ENCODE measurements at regions not wholly inside any gene's neighbourhood (a gene's known extent, or its start where the extent isn't known, plus 50 kb on each side); places are given as distances from the start of the nearest gene placed in this dataset.
"Not testable (repeated sequence)": the region's sequence is repeated elsewhere in the genome, so short reads cannot be mapped to it uniquely, and the experiment has no call there.

GRCh38 chr2:75894170-75894569 lies 183.5 kb upstream of the GCFC2 start:
- ChIA-PET POLR2A (no interaction called here), CTCF (interaction anchor here (0.6 kb wide), 1 partner anchor 41 kb away, joined by 3 read pairs; no protein-coding TSS in a partner anchor)
- no peak overlapping the region for H3K4me3 Mint-ChIP-seq (ENCODE audit: unreplicated experiment)
- no peak for TF ChIP-seq CTCF (IDR thresholded peaks at IDR 0.05; ENCODE audit: unreplicated experiment)
- BruUV-seq (replicated peaks): no TSS peak
- intact Hi-C loops (cut with micrococcal nuclease): no loop called here
- H3K4me1 Mint-ChIP-seq (ENCODE audit: insufficient read depth, unreplicated experiment): no peaks in the 10 kb centered on the region
- no peaks in the 10 kb centered on the region for H3K27me3 Mint-ChIP-seq (ENCODE audit: insufficient read depth, unreplicated experiment)
- no peaks in the 10 kb centered on the region for H3K9me3 Mint-ChIP-seq (ENCODE audit: unreplicated experiment)
- no peak overlapping the region for H3K27ac Mint-ChIP-seq (ENCODE audit: low read depth, unreplicated experiment)
- no peaks in the 10 kb centered on the region for H3K36me3 Mint-ChIP-seq (ENCODE audit: insufficient read depth, unreplicated experiment)
- DNase-seq (ENCODE audit: unreplicated experiment): no peak

- H3K4me3 Mint-ChIP-seq (ENCODE audit: unreplicated experiment): no peak overlapping the region
- BruUV-seq (replicated peaks): no TSS peak
- no peak overlapping the region for H3K27ac Mint-ChIP-seq (ENCODE audit: low read depth, unreplicated experiment)
- intact Hi-C loops (cut with micrococcal nuclease): no loop called here
- no peaks in the 10 kb centered on the region for H3K9me3 Mint-ChIP-seq (ENCODE audit: unreplicated experiment)
- H3K27me3 Mint-ChIP-seq (ENCODE audit: insufficient read depth, unreplicated experiment): peaks cover 14% of the 10 kb centered on the region
- no peak for DNase-seq (ENCODE audit: unreplicated experiment)
- no peak for TF ChIP-seq CTCF (IDR thresholded peaks at IDR 0.05; ENCODE audit: unreplicated experiment)
- CTCF ChIA-PET: no interaction called here
- H3K36me3 Mint-ChIP-seq (ENCODE audit: insufficient read depth, unreplicated experiment): no peaks in the 10 kb centered on the region
- POLR2A ChIA-PET: no interaction called here
- no peaks in the 10 kb centered on the region for H3K4me1 Mint-ChIP-seq (ENCODE audit: insufficient read depth, unreplicated experiment)
Observed at GRCh38 chr2:75892490-75892889, 181.8 kb upstream of the GCFC2 start.

GRCh38 chr2:75882530-75882929 lies 171.8 kb upstream of the GCFC2 start:
- Mint-ChIP-seq H3K27ac (ENCODE audit: low read depth, unreplicated experiment) (no peak overlapping the region), H3K4me1 (ENCODE audit: insufficient read depth, unreplicated experiment) (no peaks in the 10 kb centered on the region), H3K4me3 (ENCODE audit: unreplicated experiment) (no peak overlapping the region), H3K36me3 (ENCODE audit: insufficient read depth, unreplicated experiment) (no peaks in the 10 kb centered on the region), H3K9me3 (ENCODE audit: unreplicated experiment) (no peaks in the 10 kb centered on the region), H3K27me3 (ENCODE audit: insufficient read depth, unreplicated experiment) (peaks cover 4% of the 10 kb centered on the region)
- CTCF ChIA-PET: no interaction called here
- intact Hi-C loops (cut with micrococcal nuclease): no loop called here
- TF ChIP-seq CTCF (IDR thresholded peaks at IDR 0.05; ENCODE audit: unreplicated experiment): no peak
- DNase-seq (ENCODE audit: unreplicated experiment): no peak
- POLR2A ChIA-PET: no interaction called here
- no TSS peak for BruUV-seq (replicated peaks)

GRCh38 chr2:75875606-75876005 lies 164.9 kb upstream of the GCFC2 start:
- POLR2A ChIA-PET; BruUV-seq (replicated peaks); intact Hi-C loops (cut with micrococcal nuclease); H3K27me3 Mint-ChIP-seq (ENCODE audit: insufficient read depth, unreplicated experiment); CTCF ChIA-PET; H3K36me3 Mint-ChIP-seq (ENCODE audit: insufficient read depth, unreplicated experiment); H3K4me3 Mint-ChIP-seq (ENCODE audit: unreplicated experiment); H3K27ac Mint-ChIP-seq (ENCODE audit: low read depth, unreplicated experiment); H3K9me3 Mint-ChIP-seq (ENCODE audit: unreplicated experiment); DNase-seq (ENCODE audit: unreplicated experiment); H3K4me1 Mint-ChIP-seq (ENCODE audit: insufficient read depth, unreplicated experiment): not testable (repeated sequence)

- H3K27me3 Mint-ChIP-seq (ENCODE audit: insufficient read depth, unreplicated experiment); DNase-seq (ENCODE audit: unreplicated experiment); H3K27ac Mint-ChIP-seq (ENCODE audit: low read depth, unreplicated experiment); BruUV-seq (replicated peaks); POLR2A ChIA-PET; H3K36me3 Mint-ChIP-seq (ENCODE audit: insufficient read depth, unreplicated experiment); intact Hi-C loops (cut with micrococcal nuclease); CTCF ChIA-PET; H3K4me3 Mint-ChIP-seq (ENCODE audit: unreplicated experiment); H3K9me3 Mint-ChIP-seq (ENCODE audit: unreplicated experiment); H3K4me1 Mint-ChIP-seq (ENCODE audit: insufficient read depth, unreplicated experiment): not testable (repeated sequence)
Observed at GRCh38 chr2:75871762-75872614, 161.3 kb upstream of the GCFC2 start.

All from MCF 10A (cell line).